ENCODE measurements at regions not wholly inside any gene's neighbourhood (a gene's known extent, or its start where the extent isn't known, plus 50 kb on each side); places are given as distances from the start of the nearest gene placed in this dataset.
"Not testable (repeated sequence)": the region's sequence is repeated elsewhere in the genome, so short reads cannot be mapped to it uniquely, and the experiment has no call there.

DNA sequence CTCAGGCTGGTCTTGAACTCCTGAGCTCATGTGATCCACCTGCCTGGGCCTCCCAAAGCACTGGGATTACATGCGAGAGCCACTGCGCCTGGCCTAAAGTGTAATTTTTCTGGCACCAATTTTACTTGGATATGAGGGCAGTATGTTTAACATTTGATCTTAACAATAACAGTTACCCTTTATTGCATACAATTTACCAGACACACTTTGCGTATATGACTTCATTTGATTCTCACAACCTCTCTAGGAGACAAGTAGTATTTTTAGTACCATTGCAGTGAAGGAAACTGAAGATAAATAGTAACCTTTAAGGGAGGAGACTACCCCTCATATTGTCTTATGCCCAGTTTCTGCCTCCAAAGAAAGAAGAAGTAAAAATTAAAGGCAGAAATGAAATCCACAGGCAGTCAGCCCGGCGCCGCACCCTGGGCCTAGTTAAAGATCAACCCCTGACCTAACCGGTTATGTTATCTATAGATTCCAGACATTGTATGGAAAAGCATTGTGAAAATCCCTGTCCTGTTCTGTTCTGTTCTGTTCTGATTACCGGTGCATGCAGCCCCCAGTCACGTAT is 54.0 kb downstream of the CYP26A1 start:
- DNase-seq (ENCODE audit: low spot score), result not testable (repeated sequence)

DNA sequence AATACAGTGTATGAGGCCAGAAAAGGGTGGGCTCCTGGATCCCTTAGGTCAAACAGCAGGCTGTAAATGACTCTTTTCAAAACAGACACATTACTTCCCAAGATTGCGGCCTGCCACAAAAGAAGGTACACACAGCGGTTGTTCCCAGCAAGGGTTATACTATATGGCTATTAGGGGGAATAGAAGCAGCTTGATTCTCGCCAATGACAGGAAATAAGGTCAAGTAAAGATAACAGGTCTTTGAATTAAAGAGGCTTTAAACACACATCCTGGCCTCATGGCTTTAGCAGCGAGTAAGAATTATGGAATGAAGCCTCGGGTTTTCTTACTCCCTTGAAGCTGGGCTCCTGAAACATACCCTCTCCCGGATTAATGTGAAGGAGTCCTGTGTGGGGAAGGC is 58.3 kb downstream of the CYP26A1 start:
- no peak for DNase-seq (ENCODE audit: low spot score)

DNA sequence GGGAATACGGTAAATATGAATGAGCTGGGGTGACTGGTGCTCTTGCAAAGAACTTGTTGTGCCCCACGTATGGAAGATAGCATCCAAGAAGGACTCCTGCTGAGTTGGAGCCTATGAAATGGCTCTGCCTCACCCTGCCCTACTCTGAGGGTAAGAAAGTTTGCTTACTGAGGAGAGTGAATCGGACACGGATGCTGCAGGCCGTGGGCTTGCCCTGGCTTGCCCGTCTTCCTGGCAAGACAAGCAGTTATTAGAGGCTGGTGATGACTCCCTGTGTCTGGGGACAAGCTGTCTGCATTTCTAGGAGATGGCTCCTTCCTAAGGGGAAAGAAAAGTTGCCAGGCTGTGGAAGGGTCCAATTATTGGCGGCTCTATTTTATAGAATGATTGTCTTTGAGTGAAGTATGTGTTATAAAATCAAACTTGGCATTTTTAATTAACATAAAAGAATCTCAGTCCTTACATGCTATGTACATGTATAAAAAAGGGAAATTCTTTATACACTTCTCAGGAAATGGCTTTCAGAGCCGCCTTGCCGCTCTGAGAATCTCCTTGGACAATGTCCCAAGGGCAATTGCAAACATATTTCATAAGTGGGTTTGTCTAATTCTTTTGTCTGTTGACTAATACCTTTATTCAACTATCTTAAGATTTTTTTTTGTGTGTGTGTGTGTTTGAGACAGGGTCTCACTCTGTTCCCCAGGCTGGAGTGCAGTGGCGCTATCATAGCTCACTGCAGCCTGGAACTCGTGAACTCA is 64.6 kb downstream of the CYP26A1 start:
- no peak for DNase-seq (ENCODE audit: low spot score)

DNA sequence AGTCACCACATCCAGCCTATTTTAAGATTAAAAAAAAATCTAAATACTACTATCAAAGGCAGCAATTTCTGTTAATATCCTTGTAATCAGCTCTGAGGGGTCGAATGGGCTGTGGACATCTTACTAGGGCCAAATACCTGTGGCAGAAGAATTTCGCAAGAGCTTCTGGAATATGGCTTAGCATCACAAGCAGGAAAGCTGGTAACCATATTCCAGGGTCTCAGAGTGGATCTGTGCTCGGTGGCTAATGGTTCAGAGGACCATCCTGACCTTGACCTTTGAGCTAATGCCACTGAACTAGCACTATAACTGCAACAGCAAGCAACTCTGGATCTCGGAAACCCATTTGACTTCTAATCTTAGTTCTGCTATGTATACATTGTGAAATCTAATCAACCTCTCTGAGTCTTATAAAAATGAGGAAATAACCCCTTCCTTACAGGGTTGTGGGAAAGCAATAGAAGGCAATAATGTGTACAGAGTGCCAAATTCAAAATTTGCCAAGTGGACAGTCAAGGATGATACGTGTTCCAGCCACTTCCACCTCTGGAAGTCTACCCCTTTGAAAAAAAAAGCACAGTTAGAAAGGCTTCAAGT is 65.5 kb downstream of the CYP26A1 start:
- no peak for DNase-seq (ENCODE audit: low spot score)

DNA sequence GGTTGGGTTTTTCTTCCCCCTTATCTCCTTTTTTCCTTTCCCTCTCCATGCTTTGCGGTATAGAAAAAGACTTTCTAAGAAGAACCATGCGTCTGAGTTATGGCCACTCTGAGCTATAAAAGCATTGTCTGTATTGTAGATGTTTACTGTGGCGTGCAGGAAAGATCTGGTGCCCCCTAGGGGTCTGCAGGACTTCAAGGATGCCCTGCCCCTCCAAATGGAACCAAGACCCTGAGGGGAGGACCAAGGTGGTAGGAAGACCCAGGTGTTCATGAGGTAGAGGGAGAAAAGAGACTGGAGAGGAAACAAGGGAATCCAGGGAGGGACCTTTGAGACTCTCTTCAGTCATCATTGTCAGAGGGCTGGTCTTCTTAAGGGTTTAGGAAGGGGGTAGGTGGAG is 68.8 kb downstream of the CYP26A1 start:
- DNase-seq (ENCODE audit: low spot score), result no peak

DNA sequence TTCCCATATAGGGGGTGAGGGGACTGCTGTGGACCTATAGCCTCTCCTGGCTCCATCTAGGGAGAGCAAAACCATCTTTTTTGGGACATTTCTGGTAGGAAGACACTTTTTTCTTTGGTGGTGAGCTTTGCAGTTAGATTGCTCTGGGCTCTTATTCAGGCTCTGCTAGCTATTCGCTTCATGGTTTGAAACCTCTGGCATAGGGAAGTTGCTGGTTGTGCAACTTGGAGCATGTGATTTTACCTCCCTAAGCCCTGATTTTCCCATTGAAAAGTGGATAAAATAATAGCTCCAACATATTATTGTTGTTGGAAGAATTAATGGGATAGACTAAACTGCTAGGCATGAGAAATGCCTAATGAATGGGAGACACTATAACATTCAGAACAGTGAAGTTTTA is 69.6 kb downstream of the CYP26A1 start:
- no peak for DNase-seq (ENCODE audit: low spot score)

DNA sequence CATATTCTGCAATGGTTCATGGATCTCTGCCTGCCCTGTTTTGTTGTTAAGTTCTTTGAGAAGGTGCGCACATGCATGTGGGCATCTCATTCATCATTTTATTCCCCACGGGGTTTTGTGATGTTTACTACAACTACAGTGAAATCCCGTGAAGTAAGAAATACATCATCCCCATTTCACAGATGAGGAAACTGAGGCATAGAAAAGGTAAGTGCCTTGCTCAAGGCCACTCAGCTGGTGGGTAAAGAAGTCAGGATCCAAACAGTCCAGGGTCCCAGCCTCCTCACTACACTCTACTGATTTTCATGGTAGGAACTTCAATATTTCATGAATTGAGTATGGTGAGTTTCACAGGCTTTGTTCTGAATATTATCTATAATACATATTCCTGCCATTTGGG is 72.6 kb downstream of the CYP26A1 start:
- no peak for DNase-seq (ENCODE audit: low spot score)

DNA sequence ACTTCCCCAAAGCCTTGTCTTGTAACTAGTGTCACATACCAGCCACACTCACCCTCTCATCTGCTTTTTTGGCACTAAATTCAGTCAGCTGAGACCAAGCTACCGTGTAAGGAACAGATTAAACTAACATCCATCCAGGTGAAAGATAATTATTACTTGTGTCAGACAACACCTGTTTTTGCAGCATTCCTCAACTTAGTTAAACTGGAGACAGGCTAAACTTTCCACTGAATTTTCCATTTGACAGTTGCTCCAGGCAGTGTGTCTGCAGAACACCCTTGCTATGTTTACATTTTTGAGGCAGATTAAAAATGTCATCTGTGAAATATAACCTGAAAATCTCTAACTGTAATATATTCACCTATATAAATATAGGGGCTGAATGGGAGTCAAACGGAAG is 73.6 kb downstream of the CYP26A1 start:
- DNase-seq (ENCODE audit: low spot score), result no peak

DNA sequence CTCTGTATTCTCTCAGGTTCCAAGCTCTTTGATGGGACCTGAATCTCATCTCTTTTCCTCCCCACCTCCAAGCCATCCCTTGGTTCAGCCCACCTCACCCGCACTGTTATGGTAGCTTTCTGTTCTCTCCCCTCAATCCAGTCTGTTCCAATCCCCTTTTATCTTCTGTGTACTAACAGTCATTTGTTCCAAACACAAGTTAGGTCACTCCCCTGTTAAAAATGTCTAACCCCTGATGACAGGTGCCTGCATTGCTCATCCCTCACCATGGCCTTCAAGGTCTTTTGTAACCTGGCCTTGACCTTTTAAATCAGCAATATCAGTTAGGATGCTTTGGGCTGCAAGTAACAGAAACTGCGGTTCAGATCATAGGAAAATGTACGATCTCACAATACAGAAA is 74.8 kb downstream of the CYP26A1 start:
- no peak for DNase-seq (ENCODE audit: low spot score)

DNA sequence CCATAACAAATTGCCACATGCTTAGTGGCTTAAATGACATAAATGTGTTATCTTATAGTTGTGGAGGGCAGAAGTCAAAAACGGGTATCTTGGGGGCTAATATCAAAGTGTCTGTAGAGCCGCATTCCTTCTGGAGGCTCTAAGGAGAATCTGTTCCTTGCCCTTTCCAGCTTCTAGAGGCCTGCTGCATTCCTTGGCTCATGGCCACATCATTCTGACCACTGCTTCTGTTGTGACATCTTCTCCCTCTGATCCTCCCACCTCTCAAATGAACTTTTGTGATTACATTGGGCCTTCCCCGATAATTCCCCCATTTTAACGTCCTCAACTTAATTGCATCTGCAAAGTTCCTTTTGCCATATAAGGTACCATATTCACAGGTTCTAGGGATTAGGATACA is 76.1 kb downstream of the CYP26A1 start:
- DNase-seq (ENCODE audit: low spot score), result no peak

DNA sequence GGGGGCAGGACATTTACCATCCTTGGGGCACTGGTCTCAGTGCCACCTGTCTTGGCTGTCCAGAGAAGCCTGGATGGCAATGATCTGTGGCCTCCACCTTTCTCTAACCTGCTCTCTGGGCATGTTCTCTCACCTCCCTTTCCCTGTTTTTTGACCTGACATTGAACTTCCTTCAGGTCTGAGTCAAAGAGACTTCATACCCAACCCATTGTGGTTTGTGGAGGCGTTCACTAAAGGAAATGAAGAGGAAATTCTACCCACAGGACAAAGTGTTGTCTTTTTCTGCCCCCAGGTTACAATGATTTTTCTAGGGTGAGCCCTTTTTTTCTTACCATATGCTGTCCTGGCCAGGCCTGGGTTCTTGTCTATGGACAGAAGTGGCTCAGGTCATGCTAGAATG is 76.6 kb downstream of the CYP26A1 start:
- no peak for DNase-seq (ENCODE audit: low spot score)

DNA sequence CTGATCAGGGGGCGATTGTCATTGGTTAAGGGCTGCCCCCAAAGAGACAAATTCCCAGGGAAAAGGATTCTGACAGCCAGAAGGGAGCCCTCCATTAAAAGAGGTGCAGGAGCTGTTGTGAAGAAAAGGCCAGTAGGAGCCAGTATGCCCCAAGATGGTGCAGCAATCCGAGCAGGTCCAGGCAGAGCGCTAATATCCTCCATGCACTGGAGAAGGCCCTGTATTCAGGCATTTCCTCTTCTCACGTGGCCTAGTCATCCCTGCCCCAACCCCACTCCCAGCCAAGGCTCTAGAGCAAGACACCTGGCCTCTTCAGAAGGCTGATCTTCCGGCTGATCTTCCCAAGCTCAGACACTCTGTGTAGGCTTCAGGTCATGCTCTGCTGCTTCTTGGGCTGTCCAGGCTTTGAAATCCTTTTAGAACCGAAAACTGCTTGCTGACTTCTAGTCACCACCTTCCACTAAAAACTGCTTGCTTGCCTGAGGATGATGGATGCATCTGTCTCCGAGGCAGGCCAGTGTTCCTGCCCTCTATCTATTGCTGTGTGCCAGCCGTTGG is 77.4 kb downstream of the CYP26A1 start:
- DNase-seq (ENCODE audit: low spot score), result no peak

DNA sequence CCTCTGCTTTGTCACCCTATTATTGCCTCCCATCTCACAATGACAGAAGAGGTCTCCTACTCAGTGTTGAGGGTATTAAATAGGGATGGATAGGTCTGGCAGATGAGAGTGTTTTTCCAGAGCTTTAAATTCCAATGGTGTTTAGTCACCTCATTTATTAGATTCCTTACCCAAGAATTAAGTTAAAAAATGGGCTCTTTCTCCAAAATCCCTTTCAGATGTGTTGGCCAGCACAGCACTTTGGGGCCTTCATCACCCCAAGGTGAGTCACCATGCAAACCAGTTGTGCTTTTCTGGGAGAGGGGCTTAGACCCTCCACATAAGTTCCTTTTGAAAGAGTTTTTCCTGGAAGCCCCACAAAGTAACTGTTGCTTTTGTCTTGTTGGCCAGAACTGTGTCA is 78.4 kb downstream of the CYP26A1 start:
- no peak for DNase-seq (ENCODE audit: low spot score)

DNA sequence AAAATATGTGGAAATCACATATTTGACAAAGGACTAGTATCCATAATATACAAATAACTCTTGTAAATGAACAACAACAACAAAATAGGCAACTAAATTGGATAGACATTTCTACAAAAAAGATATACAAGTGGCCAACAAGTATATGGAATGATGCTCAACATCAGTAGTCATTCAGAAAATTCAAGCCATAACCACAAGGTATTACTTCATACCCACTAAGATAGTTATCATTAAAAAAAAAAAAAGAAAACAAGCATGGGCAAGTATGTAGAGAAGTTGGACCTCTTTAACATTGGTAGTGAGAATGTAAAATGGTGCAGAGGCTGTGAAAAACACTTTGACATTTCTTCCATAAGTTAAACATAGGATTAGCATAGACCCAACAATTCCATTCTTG is 80.8 kb downstream of the CYP26A1 start:
- no peak for DNase-seq (ENCODE audit: low spot score)

DNA sequence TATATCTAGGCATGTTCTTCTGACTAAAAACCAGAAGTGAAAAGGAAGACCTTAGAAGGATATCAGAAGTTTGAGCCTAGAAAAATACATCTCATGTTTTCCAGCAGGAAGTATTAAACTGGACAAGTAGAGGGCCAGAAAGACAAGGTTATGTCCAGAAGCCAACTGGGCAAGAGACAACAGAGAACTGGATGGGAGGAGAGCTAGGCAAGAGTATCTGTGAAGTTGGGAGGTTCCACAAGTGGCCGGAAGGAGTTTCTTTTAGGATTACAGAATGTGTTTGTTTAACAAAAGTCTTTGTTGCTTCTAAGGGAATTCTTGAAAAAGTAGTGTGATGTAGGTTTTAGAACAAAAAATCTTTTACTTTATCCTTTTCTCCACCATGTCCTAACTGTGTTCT is 86.4 kb downstream of the CYP26A1 start:
- DNase-seq (ENCODE audit: low spot score), result no peak

DNA sequence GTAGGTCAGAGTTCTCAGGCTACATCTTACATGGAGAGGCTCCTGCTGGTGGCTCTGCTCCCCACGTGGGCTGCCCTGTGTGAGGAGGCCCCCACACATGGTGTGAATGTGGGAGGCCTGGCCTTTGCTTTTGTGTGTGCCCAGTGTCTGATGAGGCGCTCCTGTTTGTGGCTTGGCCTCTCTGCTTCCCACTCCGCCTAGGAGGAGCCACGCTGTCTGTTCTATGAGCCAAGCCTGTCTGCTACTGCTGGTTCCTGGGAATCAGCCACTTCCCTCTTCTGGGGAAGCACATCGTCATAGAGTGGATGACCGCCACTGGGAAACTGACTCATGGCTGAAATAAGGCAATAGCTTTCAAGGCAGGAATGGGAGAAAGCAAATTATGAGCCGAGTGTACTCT is 87.1 kb downstream of the CYP26A1 start:
- no peak for DNase-seq (ENCODE audit: low spot score)

DNA sequence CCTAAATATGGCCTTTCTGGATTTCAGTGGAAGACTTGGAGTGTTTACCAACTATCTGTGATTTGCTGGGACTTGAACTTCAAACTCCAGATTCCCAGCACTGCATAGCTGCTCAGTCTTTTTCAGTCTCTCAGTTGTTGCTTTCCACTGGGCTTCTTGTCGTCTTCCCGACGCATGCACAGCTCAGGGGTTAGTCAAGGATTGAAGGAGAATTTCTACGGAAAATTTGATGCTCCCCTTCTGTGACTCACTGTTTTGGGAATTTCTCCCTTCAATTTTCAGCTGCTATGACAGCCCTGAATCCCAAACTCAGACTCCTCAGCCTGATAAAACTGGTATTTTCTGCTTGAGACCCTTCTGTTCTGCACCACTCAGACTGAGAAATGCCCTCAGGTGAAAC is 91.7 kb downstream of the CYP26A1 start:
- DNase-seq (ENCODE audit: low spot score), result no peak

DNA sequence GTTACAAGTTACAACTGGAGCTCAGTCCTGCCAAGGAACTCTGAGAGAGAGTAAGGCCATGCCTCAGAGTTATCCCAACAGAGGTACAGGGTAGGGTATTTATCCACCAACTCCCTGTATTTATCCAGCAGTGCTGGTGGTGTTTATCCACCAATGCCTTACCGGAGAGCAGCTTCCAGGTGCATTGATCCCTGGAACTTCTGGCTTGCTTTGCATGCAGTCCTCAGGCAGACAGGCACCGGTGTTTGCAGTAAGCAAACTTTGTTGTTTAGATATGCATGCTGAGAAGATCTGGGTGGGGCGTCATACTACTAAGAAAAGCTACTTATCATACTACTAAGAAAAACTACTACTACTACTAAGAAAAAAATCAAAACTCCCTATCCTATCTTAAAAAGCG is 92.4 kb downstream of the CYP26A1 start:
- no peak for DNase-seq (ENCODE audit: low spot score)

DNA sequence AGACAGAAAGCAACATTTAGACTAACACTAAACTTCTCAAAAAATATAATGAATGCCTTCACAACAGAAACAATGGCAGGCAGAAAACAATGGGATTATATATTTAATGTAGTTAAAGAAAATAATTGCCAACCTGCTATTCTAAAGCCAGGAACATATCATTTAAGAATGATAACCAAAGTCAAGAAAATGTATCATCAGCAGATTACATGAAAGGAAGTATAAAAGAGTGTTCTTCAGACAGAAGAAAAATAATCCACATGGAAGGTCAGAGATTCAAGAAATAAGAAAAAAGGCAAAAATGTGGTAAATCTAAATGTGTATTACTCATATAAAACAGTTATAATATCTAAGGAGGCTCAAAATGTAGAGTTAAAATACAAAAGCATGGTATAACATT is 98.1 kb downstream of the CYP26A1 start:
- DNase-seq (ENCODE audit: low spot score), result no peak

DNA sequence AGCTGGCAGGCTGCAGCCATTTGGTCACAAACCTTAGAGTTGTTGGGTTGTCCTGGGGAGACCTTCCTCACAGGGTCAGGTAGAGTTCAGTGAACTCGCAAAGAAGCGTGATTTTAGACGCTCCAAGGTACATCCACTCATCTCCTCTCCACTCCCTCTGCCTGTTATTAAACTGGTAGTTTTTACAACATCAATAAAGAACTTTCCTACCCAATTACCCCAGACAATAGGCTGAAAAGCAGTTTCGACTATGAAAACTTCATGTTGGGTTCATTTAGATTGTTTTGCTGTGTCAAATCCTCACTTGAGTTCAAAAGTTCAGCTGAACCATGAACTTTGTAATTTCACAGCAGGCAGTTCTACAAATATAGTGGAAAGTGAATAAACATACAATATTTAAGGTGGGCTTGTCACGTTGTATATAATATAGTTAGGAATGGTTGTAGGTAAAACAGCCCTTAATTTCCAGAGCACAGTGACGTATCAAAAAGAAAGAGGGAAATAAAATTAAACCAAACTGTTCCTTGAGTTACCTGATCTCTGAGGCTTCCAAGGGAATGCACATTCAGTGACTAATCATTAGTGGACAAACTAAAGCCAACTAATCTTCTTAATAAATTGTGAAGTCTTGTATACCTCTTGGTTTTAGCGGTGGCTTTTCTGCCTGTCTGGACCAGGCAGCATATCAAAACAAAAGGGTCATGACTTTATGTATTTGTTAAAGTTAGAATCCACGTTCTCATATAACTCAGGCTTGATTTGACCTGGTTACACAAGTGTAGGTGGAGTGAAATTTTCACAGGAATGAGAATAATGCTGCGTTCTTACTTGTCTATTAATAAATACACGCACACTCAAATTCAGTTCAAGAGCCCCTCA is 100.5 kb downstream of the CYP26A1 start:
- DNase-seq (ENCODE audit: low spot score), result no peak

DNA sequence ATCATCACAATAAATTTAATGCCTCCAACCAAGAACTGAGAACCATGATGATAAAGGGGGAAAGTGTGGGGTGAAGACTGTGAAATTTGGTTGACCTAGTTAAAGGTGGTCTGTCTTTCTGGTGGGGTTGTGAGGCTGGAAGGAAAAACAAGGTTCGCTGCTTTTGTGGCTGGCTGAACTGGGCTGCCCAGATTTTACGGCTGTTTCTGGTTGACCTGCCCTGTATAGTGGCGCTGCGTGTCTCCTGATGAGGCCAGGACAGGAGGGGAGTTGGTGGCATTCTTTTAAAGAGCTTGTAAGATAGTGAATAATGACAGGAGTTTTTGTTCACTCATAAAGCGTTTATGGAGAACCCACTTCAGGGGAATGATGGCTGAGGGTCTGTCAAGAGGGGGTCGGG is 101.8 kb downstream of the CYP26A1 start:
- DNase-seq (ENCODE audit: low spot score), result no peak

DNA sequence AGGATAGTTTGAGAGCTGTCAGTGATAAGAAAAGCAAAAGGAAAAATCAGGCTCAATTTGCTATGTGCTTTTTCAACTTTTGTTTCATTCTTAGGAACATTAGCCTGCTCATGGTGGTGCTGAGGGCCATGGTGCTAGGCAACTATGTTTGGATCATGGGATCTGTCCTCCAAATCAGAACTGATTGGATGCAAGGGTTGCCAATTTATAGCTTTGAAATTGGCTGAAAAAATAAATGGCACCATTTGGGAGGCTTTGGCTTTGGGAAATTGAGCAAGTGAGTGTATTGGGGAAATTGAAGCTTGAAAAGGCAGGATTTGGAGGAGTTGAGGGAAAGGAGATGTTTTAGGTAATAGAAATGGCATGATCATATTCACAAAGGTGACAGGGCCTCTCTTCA is 103.8 kb downstream of the CYP26A1 start:
- DNase-seq (ENCODE audit: low spot score), result no peak

DNA sequence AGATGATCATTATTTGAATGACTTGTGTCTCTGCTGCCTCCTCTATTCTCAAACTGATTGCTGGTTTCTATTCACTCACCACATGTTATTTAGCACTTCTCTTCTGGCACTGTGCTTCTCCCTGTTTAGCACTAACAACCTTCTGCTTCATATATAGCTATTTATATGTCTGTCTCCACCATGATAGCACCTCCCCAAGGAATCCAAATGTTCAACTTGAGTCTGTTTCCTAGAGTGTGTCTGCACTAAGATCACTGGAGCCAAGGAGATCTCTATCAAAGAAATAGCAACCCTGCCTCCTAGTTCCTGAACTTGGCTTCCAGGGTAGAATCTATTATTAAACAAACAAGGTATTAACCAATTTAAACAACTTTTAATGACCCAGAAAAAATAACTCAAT is 104.5 kb downstream of the CYP26A1 start:
- DNase-seq (ENCODE audit: low spot score), result no peak

Data from ecto neural progenitor cell (in vitro differentiated cells).